ENCODE measurements at regions not wholly inside any gene's neighbourhood (a gene's known extent, or its start where the extent isn't known, plus 50 kb on each side); places are given as distances from the start of the nearest gene placed in this dataset.

- H3K9me1 ChIP-seq (replicated peaks; ENCODE audit: control insufficient read depth, extremely low read depth, insufficient read depth, low read length): no peaks in the 10 kb centered on the region
- no TSS peak for BruUV-seq (replicated peaks)
- no peak overlapping the region for H2AFZ ChIP-seq (ENCODE audit: low read depth, low read length)
- no peaks in the 10 kb centered on the region for H3K79me2 ChIP-seq (ENCODE audit: control insufficient read depth, insufficient read depth, low read length)
- H3K4me3 ChIP-seq (replicated peaks in 1 of 3; ENCODE audit: insufficient read depth in 1 of 3, low read depth in 1 of 3, low read length in 3 of 3): no peak overlapping the region
- H3K9ac ChIP-seq (replicated peaks; ENCODE audit: extremely low read depth, insufficient read depth, low read length): no peak overlapping the region
- H3K36me3 ChIP-seq (ENCODE audit: control insufficient read depth in 2 of 2, extremely low read depth in 1 of 2, insufficient read depth in 2 of 2, low read length in 2 of 2): no peaks in the 10 kb centered on the region
- H3K27me3 ChIP-seq (ENCODE audit: control insufficient read depth in 2 of 2, insufficient read depth in 2 of 2, low read length in 2 of 2): no peaks in the 10 kb centered on the region
- no peaks in the 10 kb centered on the region for H3K9me3 ChIP-seq (replicated peaks; ENCODE audit: control insufficient read depth, insufficient read depth, low read length)
- ChIA-PET CTCF (interaction anchor here (1.8 kb wide), 1 partner anchor 12 kb away, joined by 5 read pairs; no protein-coding TSS in a partner anchor), POLR2A (no interaction called here)
- FAIRE-seq: no peak
- H3K27ac ChIP-seq (ENCODE audit: insufficient read depth, low read depth, low read length): no peak overlapping the region
- peaks cover 24% of the 10 kb centered on the region for H3K4me1 ChIP-seq (ENCODE audit: control insufficient read depth, extremely low read depth, insufficient read depth, low read length)
- no peak for DNase-seq (ENCODE audit: low read depth, low spot score)
- H4K20me1 ChIP-seq (replicated peaks; ENCODE audit: control insufficient read depth, extremely low read depth, insufficient read depth, low read length): no peaks in the 10 kb centered on the region
- intact Hi-C loops (cut with micrococcal nuclease): no loop called here
- H3K4me2 ChIP-seq (ENCODE audit: insufficient read depth, low read length): no peak overlapping the region
- TF ChIP-seq POLR2AphosphoS5 (IDR thresholded peaks at IDR 0.05; ENCODE audit: insufficient read depth, low read depth, low read length) (no peak), CTCF (IDR thresholded peaks at IDR 0.05; ENCODE audit: extremely low read depth in 1 of 2, insufficient read depth in 1 of 2, low read depth in 1 of 2, low read length in 2 of 2) (no peak), FOS (IDR thresholded peaks at IDR 0.05; ENCODE audit: borderline replicate concordance, insufficient read depth, low read length) (no peak), EZH2 (IDR thresholded peaks at IDR 0.05; ENCODE audit: borderline replicate concordance, low read depth, low read length, severe bottlenecking) (no peak), MYC (IDR thresholded peaks at IDR 0.05; ENCODE audit: low read depth, low read length) (no peak), MAX (IDR thresholded peaks at IDR 0.05; ENCODE audit: insufficient read depth, insufficient read length) (no peak), POLR2A (IDR thresholded peaks at IDR 0.05; ENCODE audit: low read depth, low read length) (no peak), JUN (IDR thresholded peaks at IDR 0.05; ENCODE audit: borderline replicate concordance, insufficient read depth, insufficient read length, low read depth) (no peak), GATA2 (IDR thresholded peaks at IDR 0.05; ENCODE audit: insufficient read depth, insufficient read length, low read depth, low read length) (no peak)
- dilution Hi-C loops (cut with MboI; ENCODE audit: extremely low pct_ligation_motif_present, low sequenced_read_pairs): no loop called here
These were observed 493.3 kb upstream of the MARCKS start for GRCh38 chr6:113363866-113364265.

Measured in endothelial cell of umbilical vein (primary cell).